NCI-H1092 treated with DMSO at 0.1 percent for 48 hours (cell line): ENCODE measurements at regions not wholly inside any gene's neighbourhood (a gene's known extent, or its start where the extent isn't known, plus 50 kb on each side); places are given as distances from the start of the nearest gene placed in this dataset.
A peak's percentile ranks its signal among the peaks of the same experiment; 100 is the strongest.
"Not testable (repeated sequence)": the region's sequence is repeated elsewhere in the genome, so short reads cannot be mapped to it uniquely, and the experiment has no call there.

Experiments used
- DNase-seq: peaks from one replicate; lab custom pipeline; 2025; lab: John Stamatoyannopoulos, UW

- no peak for DNase-seq
Measured at GRCh38 chr4:115648786-115649185, 535.4 kb upstream of the NDST4 start.

GRCh38 chr4:115629270-115629669, 515.9 kb upstream of the NDST4 start:
- no peak for DNase-seq

- DNase-seq: no peak
Measured at GRCh38 chr4:115609631-115610030, 496.2 kb upstream of the NDST4 start.

GRCh38 chr4:115607311-115607710, 493.9 kb upstream of the NDST4 start:
- DNase-seq: no peak

- no peak for DNase-seq
Measured at GRCh38 chr4:115596265-115597001, 483.0 kb upstream of the NDST4 start.

- no peak for DNase-seq
Measured at GRCh38 chr4:115580901-115581300, 467.5 kb upstream of the NDST4 start.

- no peak for DNase-seq
Measured at GRCh38 chr4:115575851-115576250, 462.4 kb upstream of the NDST4 start.

GRCh38 chr4:115562506-115562905, 449.1 kb upstream of the NDST4 start:
- no peak for DNase-seq

- no peak for DNase-seq
Measured at GRCh38 chr4:115548123-115548522, 434.7 kb upstream of the NDST4 start.

GRCh38 chr4:115537387-115537786, 424.0 kb upstream of the NDST4 start:
- peak; percentile 22 for DNase-seq

GRCh38 chr4:115529126-115529525, 415.7 kb upstream of the NDST4 start:
- no peak for DNase-seq

- DNase-seq: not testable (repeated sequence)
Measured at GRCh38 chr4:115519476-115519875, 406.1 kb upstream of the NDST4 start.

GRCh38 chr4:115515772-115516171, 402.4 kb upstream of the NDST4 start:
- peak; percentile 25 for DNase-seq

GRCh38 chr4:115515366-115515765, 401.9 kb upstream of the NDST4 start:
- DNase-seq: no peak

GRCh38 chr4:115514675-115515074, 401.3 kb upstream of the NDST4 start:
- DNase-seq: no peak

- no peak for DNase-seq
Measured at GRCh38 chr4:115505326-115505725, 391.9 kb upstream of the NDST4 start.

GRCh38 chr4:115501656-115502055, 388.2 kb upstream of the NDST4 start:
- no peak for DNase-seq

GRCh38 chr4:115493770-115494169, 380.4 kb upstream of the NDST4 start:
- DNase-seq: not testable (repeated sequence)

GRCh38 chr4:115491686-115492085, 378.3 kb upstream of the NDST4 start:
- DNase-seq: no peak

GRCh38 chr4:115489279-115489678, 375.9 kb upstream of the NDST4 start:
- DNase-seq: no peak

- no peak for DNase-seq
Measured at GRCh38 chr4:115485402-115485801, 372.0 kb upstream of the NDST4 start.

GRCh38 chr4:115484479-115484878, 371.1 kb upstream of the NDST4 start:
- DNase-seq: no peak

GRCh38 chr4:115470763-115471162, 357.3 kb upstream of the NDST4 start:
- DNase-seq: no peak

GRCh38 chr4:115459301-115459700, 345.9 kb upstream of the NDST4 start:
- not testable (repeated sequence) for DNase-seq
